DND-41 (cell line): ENCODE measurements at regions not wholly inside any gene's neighbourhood (a gene's known extent, or its start where the extent isn't known, plus 50 kb on each side); places are given as distances from the start of the nearest gene placed in this dataset.

ENCODE experiments used
- CTCF ChIP-seq: IDR thresholded peaks from 2 replicates; pipeline ENCODE4 v1.5.1; 2012; ENCODE audit warnings: borderline replicate concordance, low read length, moderate library complexity, mild to moderate bottlenecking; ENCODE audit not compliant: poor library complexity, severe bottlenecking; ENCODE audit errors: extremely low read depth
- EZH2 ChIP-seq: IDR thresholded peaks from 3 replicates; pipeline ENCODE4 v1.6.1; 2012; ENCODE audit warnings: borderline replicate concordance, low read depth, mild to moderate bottlenecking, moderate library complexity, low read length, inconsistent platforms; ENCODE audit not compliant: severe bottlenecking

GRCh38 chr3:144801890-144802289, 830.3 kb downstream of the DIPK2A start:
- no peak for TF ChIP-seq CTCF
- TF ChIP-seq EZH2, result no peak
